Neuronal stem cell (in vitro differentiated cells): ENCODE measurements at regions not wholly inside any gene's neighbourhood (a gene's known extent, or its start where the extent isn't known, plus 50 kb on each side); places are given as distances from the start of the nearest gene placed in this dataset.
A peak's percentile ranks its signal among the peaks of the same experiment; 100 is the strongest.

Experiments used
- DNase-seq: peaks from one replicate; pipeline ENCODE4 v3.0.0-alpha.2; 2013; ENCODE audit warnings: low spot score
- H2AFZ ChIP-seq: one replicate; pipeline ENCODE4 v1.6.1; 2013; ENCODE audit warnings: mild to moderate bottlenecking, low read length, inconsistent platforms
- H2AK5ac ChIP-seq: 2 replicates; pipeline ENCODE4 v1.6.1; 2013; ENCODE audit warnings: low read depth, mild to moderate bottlenecking, inconsistent platforms, low read length, moderate library complexity, mixed read lengths
- H2BK120ac ChIP-seq: 2 replicates; pipeline ENCODE4 v1.6.1; 2013; ENCODE audit warnings: low read depth, mild to moderate bottlenecking, inconsistent platforms, low read length, moderate library complexity, mixed read lengths
- H2BK12ac ChIP-seq: one replicate; pipeline ENCODE4 v1.6.1; 2013; ENCODE audit warnings: low read length, inconsistent platforms
- H2BK15ac ChIP-seq: 2 replicates; pipeline ENCODE4 v1.6.1; 2013; ENCODE audit warnings: mild to moderate bottlenecking, low read length, inconsistent platforms, mixed read lengths
- H2BK5ac ChIP-seq: one replicate; pipeline ENCODE4 v1.6.1; 2013; ENCODE audit warnings: inconsistent platforms, mild to moderate bottlenecking, low read length, moderate library complexity
- H3K14ac ChIP-seq: one replicate; pipeline ENCODE4 v1.6.1; 2013; ENCODE audit warnings: low read length, inconsistent platforms
- H3K18ac ChIP-seq: 2 replicates; pipeline ENCODE4 v1.6.1; 2013; ENCODE audit warnings: low read length, inconsistent platforms
- H3K23ac ChIP-seq: 2 replicates; pipeline ENCODE4 v1.6.1; 2013; ENCODE audit warnings: low read depth, mild to moderate bottlenecking, mixed read lengths, low read length, inconsistent platforms; ENCODE audit not compliant: poor library complexity
- H3K27ac ChIP-seq: replicated peaks from 3 replicates; pipeline ENCODE4 v1.5.1; 2013; ENCODE audit warnings: low read length, inconsistent platforms
- H3K27me3 ChIP-seq, 3 experiments: 2 replicates each; pipeline ENCODE4 v1.6.1; 2013; ENCODE audit warnings: low read length in 3 of 3, mild to moderate bottlenecking in 2 of 3, inconsistent platforms in 1 of 3, low read depth in 1 of 3, mixed read lengths in 1 of 3, moderate library complexity in 1 of 3; ENCODE audit not compliant: control insufficient read depth in 3 of 3, insufficient read depth in 3 of 3
- H3K36me3 ChIP-seq, 2 donors: replicated peaks in 1 of 2; 2 replicates each; pipeline ENCODE4 v1.6.1; 2013; ENCODE audit warnings: low read length in 2 of 2; ENCODE audit not compliant: control insufficient read depth in 2 of 2, insufficient read depth in 2 of 2
- H3K4ac ChIP-seq: 2 replicates; pipeline ENCODE4 v1.6.1; 2013; ENCODE audit warnings: inconsistent platforms, mild to moderate bottlenecking, low read length, moderate library complexity
- H3K4me1 ChIP-seq, 2 donors: 1 replicate in 1 of 2; 2 replicates in 1 of 2; pipeline ENCODE4 v1.6.1; 2013; ENCODE audit warnings: low read length in 2 of 2, low read depth in 1 of 2; ENCODE audit not compliant: control insufficient read depth in 2 of 2, insufficient read depth in 1 of 2
- H3K4me2 ChIP-seq: one replicate; pipeline ENCODE4 v1.6.1; 2013; ENCODE audit warnings: mild to moderate bottlenecking, low read length, inconsistent platforms; ENCODE audit not compliant: insufficient read depth, poor library complexity, severe bottlenecking
- H3K4me3 ChIP-seq, 2 donors: 2 replicates each; pipeline ENCODE4 v1.5.1; 2013; ENCODE audit warnings: low read length in 2 of 2, mild to moderate bottlenecking in 2 of 2, inconsistent platforms in 1 of 2, moderate library complexity in 1 of 2
- H3K79me1 ChIP-seq: one replicate; pipeline ENCODE4 v1.6.1; 2013; ENCODE audit warnings: low read depth, mild to moderate bottlenecking, inconsistent platforms, low read length, moderate library complexity
- H3K9ac ChIP-seq: one replicate; pipeline ENCODE4 v1.6.1; 2013; ENCODE audit warnings: mild to moderate bottlenecking, low read depth, low read length, inconsistent platforms; ENCODE audit not compliant: poor library complexity
- H3K9me3 ChIP-seq, 2 donors: replicated peaks in 1 of 2; 2 replicates each; pipeline versions ENCODE3 to v1.6.1; 2013; ENCODE audit warnings: low read length in 2 of 2, mild to moderate bottlenecking in 2 of 2, inconsistent platforms in 1 of 2, low read depth in 1 of 2, mixed read lengths in 1 of 2, moderate library complexity in 1 of 2; ENCODE audit not compliant: control insufficient read depth in 2 of 2, insufficient read depth in 1 of 2
- H4K8ac ChIP-seq: one replicate; pipeline ENCODE4 v1.6.1; 2013; ENCODE audit warnings: low read depth, mild to moderate bottlenecking, inconsistent platforms, low read length, moderate library complexity
- H4K91ac ChIP-seq: one replicate; pipeline ENCODE4 v1.6.1; 2013; ENCODE audit warnings: low read length, low read depth, mild to moderate bottlenecking, inconsistent platforms; ENCODE audit not compliant: poor library complexity
- WGBS, 2 donors: extraction: QIAGEN DNeasy Blood & Tissue Kit; methylation state at CpG; one replicate each; pipeline ENCODE4 v1.1.7; 2013; ENCODE audit warnings: missing lambda C conversion rate in 2 of 2, mixed read lengths in 1 of 2; ENCODE audit not compliant: insufficient read length in 2 of 2, insufficient replicate concordance in 1 of 2; ENCODE audit errors: extremely low coverage in 2 of 2; 5-methylcytosine and 5-hydroxymethylcytosine counted together

GRCh38 chr2:194352505-194352904 lies 1304.5 kb upstream of the SLC39A10 start:
- no peak overlapping the region for H4K8ac ChIP-seq
- DNase-seq = no peak
- no peaks in the 10 kb centered on the region for H3K79me1 ChIP-seq
- no peak overlapping the region for H2BK12ac ChIP-seq
- no peak overlapping the region for H3K4me3 ChIP-seq
- no peak overlapping the region for H2BK120ac ChIP-seq
- no peak overlapping the region for H3K4ac ChIP-seq
- H3K36me3 ChIP-seq = no peaks in the 10 kb centered on the region
- no peak overlapping the region for H3K18ac ChIP-seq
- H3K4me2 ChIP-seq = no peak overlapping the region
- no peak overlapping the region for H2AFZ ChIP-seq
- H4K91ac ChIP-seq = no peak overlapping the region
- no peak overlapping the region for H3K27ac ChIP-seq
- no peaks in the 10 kb centered on the region for H3K9me3 ChIP-seq
- no peaks in the 10 kb centered on the region for H3K4me1 ChIP-seq
- H3K9ac ChIP-seq = no peak overlapping the region
- H3K14ac ChIP-seq = no peak overlapping the region
- no CpG with 5 or more reads among the region's 1 CpG for WGBS, 2 donors
- no peaks in the 10 kb centered on the region for H3K27me3 ChIP-seq
- H3K23ac ChIP-seq = no peak overlapping the region
- no peak overlapping the region for H2AK5ac ChIP-seq
- no peak overlapping the region for H2BK5ac ChIP-seq
- no peak overlapping the region for H2BK15ac ChIP-seq

- Histone ChIP-seq H3K79me1 (no peaks in the 10 kb centered on the region), H3K4me3 (no peak overlapping the region), H2BK15ac (no peak overlapping the region), H4K8ac (no peak overlapping the region), H4K91ac (no peak overlapping the region), H2BK120ac (no peak overlapping the region), H3K27me3 (no peaks in the 10 kb centered on the region), H3K27ac (no peak overlapping the region), H3K9ac (no peak overlapping the region), H3K9me3 (no peaks in the 10 kb centered on the region), H3K36me3 (no peaks in the 10 kb centered on the region), H3K23ac (no peak overlapping the region), H3K18ac (no peak overlapping the region), H2AFZ (no peak overlapping the region), H3K4ac (no peak overlapping the region), H3K4me1 (peaks cover 2 to 10% of the 10 kb centered on the region in 2 donors), H3K4me2 (no peak overlapping the region), H2BK5ac (no peak overlapping the region), H2AK5ac (no peak overlapping the region), H2BK12ac (no peak overlapping the region), H3K14ac (no peak overlapping the region)
- no CpG with 5 or more reads among the region's 1 CpG for WGBS, 2 donors
- peak; percentile 18 for DNase-seq
Observed at GRCh38 chr2:194346193-194346592, 1310.8 kb upstream of the SLC39A10 start.

GRCh38 chr2:194345347-194345746 lies 1311.7 kb upstream of the SLC39A10 start:
- Histone ChIP-seq H3K27ac (no peak overlapping the region), H2BK5ac (no peak overlapping the region), H2BK120ac (no peak overlapping the region), H3K36me3 (no peaks in the 10 kb centered on the region), H3K4me1 (peaks cover 2 to 10% of the 10 kb centered on the region in 2 donors), H4K8ac (no peak overlapping the region), H3K79me1 (no peaks in the 10 kb centered on the region), H2BK12ac (no peak overlapping the region), H3K23ac (no peak overlapping the region), H3K14ac (no peak overlapping the region), H3K9me3 (no peaks in the 10 kb centered on the region), H2AFZ (no peak overlapping the region), H3K9ac (no peak overlapping the region), H2BK15ac (no peak overlapping the region), H3K18ac (no peak overlapping the region), H4K91ac (no peak overlapping the region), H3K4me3 (no peak overlapping the region), H3K4me2 (no peak overlapping the region), H2AK5ac (no peak overlapping the region), H3K4ac (no peak overlapping the region), H3K27me3 (no peaks in the 10 kb centered on the region)
- no peak for DNase-seq
- no CpG with 5 or more reads among the region's 2 CpGs for WGBS, 2 donors

GRCh38 chr2:194343167-194343566 lies 1313.9 kb upstream of the SLC39A10 start:
- Histone ChIP-seq H2BK12ac (no peak overlapping the region), H3K4me3 (no peak overlapping the region), H3K18ac (no peak overlapping the region), H3K27me3 (no peaks in the 10 kb centered on the region), H3K36me3 (no peaks in the 10 kb centered on the region), H3K27ac (no peak overlapping the region), H2BK5ac (no peak overlapping the region), H4K8ac (no peak overlapping the region), H3K4me1 (peaks cover 2 to 10% of the 10 kb centered on the region in 2 donors), H3K23ac (no peak overlapping the region), H3K14ac (no peak overlapping the region), H3K9ac (no peak overlapping the region), H2BK120ac (no peak overlapping the region), H3K9me3 (no peaks in the 10 kb centered on the region), H2BK15ac (no peak overlapping the region), H3K4me2 (no peak overlapping the region), H3K79me1 (no peaks in the 10 kb centered on the region), H2AFZ (peak overlapping the region; percentile 24), H4K91ac (no peak overlapping the region), H3K4ac (no peak overlapping the region), H2AK5ac (no peak overlapping the region)
- WGBS, 2 donors = no CpG with 5 or more reads among the region's 3 CpGs
- no peak for DNase-seq
